Breast epithelium (tissue), 3 donors: ENCODE measurements at regions not wholly inside any gene's neighbourhood (a gene's known extent, or its start where the extent isn't known, plus 50 kb on each side); places are given as distances from the start of the nearest gene placed in this dataset.

Experiments
- CTCF ChIP-seq, 3 donors: fragments of 450-650 bp; IDR thresholded peaks; one replicate each; pipeline ENCODE4 v1.5.1; 2016 to 2017; ENCODE audit warnings: antibody characterized with exemption in 3 of 3, mild to moderate bottlenecking in 3 of 3, moderate library complexity in 3 of 3
- POLR2A ChIP-seq: fragments of 450-650 bp; IDR thresholded peaks from one replicate; pipeline ENCODE4 v1.6.1; 2016; ENCODE audit warnings: antibody characterized with exemption, mild to moderate bottlenecking, moderate library complexity
- POLR2AphosphoS5 ChIP-seq, 3 donors: sonication (generic); formaldehyde crosslinking; IDR thresholded peaks; one replicate each; pipeline ENCODE4 v1.6.1; 2017; ENCODE audit warnings: antibody characterized with exemption in 3 of 3

GRCh38 chr6:126233192-126233591 lies 106.7 kb upstream of the CENPW start:
- TF ChIP-seq CTCF (IDR thresholded peaks at IDR 0.05) (no peak), POLR2A (no peak), POLR2AphosphoS5 (IDR thresholded peaks at IDR 0.05) (no peak)
